ENCODE measurements at regions not wholly inside any gene's neighbourhood (a gene's known extent, or its start where the extent isn't known, plus 50 kb on each side); places are given as distances from the start of the nearest gene placed in this dataset.

- H3K27me3 ChIP-seq (replicated peaks in 2 of 5; ENCODE audit: control insufficient read depth in 4 of 5, insufficient read depth in 5 of 5, low read length in 4 of 5) = no peaks in the 10 kb centered on the region
- H3K4me1 ChIP-seq (ENCODE audit: control extremely low read depth in 1 of 4, control insufficient read depth in 4 of 4, insufficient read depth in 4 of 4, low read length in 3 of 4) = no peaks in the 10 kb centered on the region
- H3K4me3 ChIP-seq (ENCODE audit: control insufficient read depth in 1 of 7, extremely low read depth in 1 of 7, insufficient read depth in 4 of 7, low read depth in 2 of 7, low read length in 6 of 7) = no peak overlapping the region
- CTCF ChIA-PET = interaction anchor here (1.1 to 1.6 kb wide), 3 partner anchors 12 to 14 kb away, joined by 4 read pairs; no protein-coding TSS in a partner anchor
- no peaks in the 10 kb centered on the region for H3K36me3 ChIP-seq (ENCODE audit: control insufficient read depth in 4 of 4, insufficient read depth in 4 of 4, low read length in 3 of 4)
- POLR2A ChIA-PET = no interaction called here
- H3K9me3 ChIP-seq (ENCODE audit: control extremely low read depth in 1 of 5, control insufficient read depth in 4 of 5, insufficient read depth in 2 of 5, low read depth in 1 of 5, low read length in 4 of 5) = no peaks in the 10 kb centered on the region
- no peak overlapping the region for H3K27ac ChIP-seq (ENCODE audit: insufficient read depth in 1 of 2, low read depth in 1 of 2, low read length in 2 of 2, poor library complexity in 1 of 2, severe bottlenecking in 2 of 2)
- whole genome bisulfite sequencing (ENCODE audit: insufficient coverage) = 94% methylated on average over 11 of the region's 12 CpGs
- no peak for DNase-seq
Measured at GRCh38 chr3:182697345-182697919, 95.9 kb upstream of the ATP11B start.

DNA sequence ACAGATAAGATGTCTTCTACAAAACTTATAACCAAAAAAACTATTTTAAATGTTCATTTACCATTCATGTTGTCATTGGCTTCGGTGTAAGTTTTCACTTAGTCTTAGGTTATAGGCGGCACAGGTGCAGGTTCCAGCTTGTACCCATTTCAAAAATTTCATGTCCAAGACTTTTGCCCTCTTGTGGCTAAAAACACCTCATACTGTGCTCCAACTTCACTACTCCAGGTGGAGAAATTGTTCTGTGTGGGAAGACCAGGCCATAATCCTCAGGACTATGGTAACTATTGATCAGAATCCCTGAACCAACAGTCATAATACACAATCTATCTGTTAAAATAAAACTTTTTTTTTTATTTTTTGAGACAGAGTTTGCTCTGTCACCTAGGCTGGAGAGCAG lies 95.2 kb upstream of the ATP11B start:
- 92% methylated on average over 2 of the region's 2 CpGs for WGBS (ENCODE audit: insufficient coverage)
- no peak for DNase-seq
- no peaks in the 10 kb centered on the region for H3K9me3 ChIP-seq (ENCODE audit: control extremely low read depth in 1 of 5, control insufficient read depth in 4 of 5, insufficient read depth in 2 of 5, low read depth in 1 of 5, low read length in 4 of 5)
- no peak overlapping the region for H3K27ac ChIP-seq (ENCODE audit: insufficient read depth in 1 of 2, low read depth in 1 of 2, low read length in 2 of 2, poor library complexity in 1 of 2, severe bottlenecking in 2 of 2)
- no peaks in the 10 kb centered on the region for H3K4me1 ChIP-seq (ENCODE audit: control extremely low read depth in 1 of 4, control insufficient read depth in 4 of 4, insufficient read depth in 4 of 4, low read length in 3 of 4)
- no peaks in the 10 kb centered on the region for H3K36me3 ChIP-seq (ENCODE audit: control insufficient read depth in 4 of 4, insufficient read depth in 4 of 4, low read length in 3 of 4)
- ChIA-PET CTCF (interaction anchor here (1.5 kb wide), 1 partner anchor 13 kb away, joined by 8 read pairs; no protein-coding TSS in a partner anchor), POLR2A (no interaction called here)
- no peak overlapping the region for H3K4me3 ChIP-seq (ENCODE audit: control insufficient read depth in 1 of 7, extremely low read depth in 1 of 7, insufficient read depth in 4 of 7, low read depth in 2 of 7, low read length in 6 of 7)
- H3K27me3 ChIP-seq (replicated peaks in 2 of 5; ENCODE audit: control insufficient read depth in 4 of 5, insufficient read depth in 5 of 5, low read length in 4 of 5) = no peaks in the 10 kb centered on the region

DNA sequence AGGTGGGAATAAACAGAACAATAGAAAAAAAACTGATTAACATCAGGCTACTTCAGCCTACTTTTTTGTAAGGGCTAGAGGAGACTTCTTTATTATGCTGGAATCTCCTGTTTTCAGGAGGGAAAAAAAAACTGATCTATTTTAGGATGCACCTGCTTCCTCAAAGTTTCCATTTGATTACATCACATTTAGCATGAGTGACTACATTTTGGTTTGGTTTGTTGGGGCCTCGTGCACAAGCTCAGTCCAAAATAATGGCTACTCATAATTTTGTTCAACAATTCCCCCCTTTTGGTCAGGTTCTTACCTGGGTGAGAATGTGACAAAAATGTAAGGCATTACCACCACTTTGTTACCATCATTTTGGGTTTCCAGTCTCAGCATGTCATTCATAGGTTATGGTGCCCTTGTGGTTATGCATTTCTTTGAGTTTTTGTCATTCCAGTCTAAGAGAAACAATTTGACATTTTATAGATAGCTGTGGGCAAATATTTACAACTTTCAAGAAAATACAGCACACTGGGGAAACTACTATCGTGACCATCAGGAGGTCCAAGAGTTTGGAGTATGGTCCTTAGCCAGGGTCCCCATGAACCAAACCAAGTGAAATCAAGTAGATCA lies 93.6 kb upstream of the ATP11B start:
- Histone ChIP-seq H3K4me3 (ENCODE audit: control insufficient read depth in 1 of 7, extremely low read depth in 1 of 7, insufficient read depth in 4 of 7, low read depth in 2 of 7, low read length in 6 of 7) (no peak overlapping the region), H3K27me3 (replicated peaks in 2 of 5; ENCODE audit: control insufficient read depth in 4 of 5, insufficient read depth in 5 of 5, low read length in 4 of 5) (no peaks in the 10 kb centered on the region), H3K9me3 (ENCODE audit: control extremely low read depth in 1 of 5, control insufficient read depth in 4 of 5, insufficient read depth in 2 of 5, low read depth in 1 of 5, low read length in 4 of 5) (no peaks in the 10 kb centered on the region), H3K4me1 (ENCODE audit: control extremely low read depth in 1 of 4, control insufficient read depth in 4 of 4, insufficient read depth in 4 of 4, low read length in 3 of 4) (no peaks in the 10 kb centered on the region), H3K36me3 (ENCODE audit: control insufficient read depth in 4 of 4, insufficient read depth in 4 of 4, low read length in 3 of 4) (no peaks in the 10 kb centered on the region), H3K27ac (ENCODE audit: insufficient read depth in 1 of 2, low read depth in 1 of 2, low read length in 2 of 2, poor library complexity in 1 of 2, severe bottlenecking in 2 of 2) (no peak overlapping the region)
- CTCF ChIA-PET = interaction anchor here (1.2 to 1.5 kb wide), 2 partner anchors 11 to 14 kb away, joined by 4 to 8 read pairs; no protein-coding TSS in a partner anchor
- POLR2A ChIA-PET = no interaction called here
- DNase-seq = peak in 1 of 3 donors; percentile 32
- WGBS (ENCODE audit: insufficient coverage) = 80% methylated on average over 1 of the region's 2 CpGs

DNA sequence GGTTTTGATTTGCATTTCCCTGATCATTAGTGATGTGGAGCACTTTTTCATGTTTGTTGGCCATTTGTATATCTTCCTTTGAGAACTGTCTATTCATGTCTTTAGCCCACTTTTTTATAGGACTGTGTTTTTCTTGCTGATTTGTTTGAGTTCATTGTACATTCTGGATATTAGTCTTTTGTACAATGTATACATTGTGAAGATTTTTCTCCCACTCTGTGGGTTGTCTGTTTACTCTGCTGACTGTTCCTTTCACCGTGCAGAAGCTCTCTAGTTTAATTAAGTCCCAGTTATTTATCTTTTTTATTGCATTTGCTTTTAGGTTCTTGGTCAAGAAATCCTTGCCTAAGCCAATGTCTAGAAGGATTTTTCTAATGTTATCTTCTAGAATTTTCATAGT lies 91.1 kb upstream of the ATP11B start:
- no CpG with 5 or more reads among the region's 1 CpG for WGBS (ENCODE audit: insufficient coverage)
- no peak for DNase-seq
- H3K9me3 ChIP-seq (ENCODE audit: control extremely low read depth in 1 of 5, control insufficient read depth in 4 of 5, insufficient read depth in 2 of 5, low read depth in 1 of 5, low read length in 4 of 5) = no peaks in the 10 kb centered on the region
- no peaks in the 10 kb centered on the region for H3K36me3 ChIP-seq (ENCODE audit: control insufficient read depth in 4 of 4, insufficient read depth in 4 of 4, low read length in 3 of 4)
- no peak overlapping the region for H3K4me3 ChIP-seq (ENCODE audit: control insufficient read depth in 1 of 7, extremely low read depth in 1 of 7, insufficient read depth in 4 of 7, low read depth in 2 of 7, low read length in 6 of 7)
- no peaks in the 10 kb centered on the region for H3K27me3 ChIP-seq (replicated peaks in 2 of 5; ENCODE audit: control insufficient read depth in 4 of 5, insufficient read depth in 5 of 5, low read length in 4 of 5)
- POLR2A ChIA-PET = no interaction called here
- H3K27ac ChIP-seq (ENCODE audit: insufficient read depth in 1 of 2, low read depth in 1 of 2, low read length in 2 of 2, poor library complexity in 1 of 2, severe bottlenecking in 2 of 2) = no peak overlapping the region
- H3K4me1 ChIP-seq (ENCODE audit: control extremely low read depth in 1 of 4, control insufficient read depth in 4 of 4, insufficient read depth in 4 of 4, low read length in 3 of 4) = no peaks in the 10 kb centered on the region
- CTCF ChIA-PET = interaction anchor here (1.7 to 2.2 kb wide), 2 partner anchors 10 to 14 kb away, joined by 6 to 10 read pairs; no protein-coding TSS in a partner anchor

DNA sequence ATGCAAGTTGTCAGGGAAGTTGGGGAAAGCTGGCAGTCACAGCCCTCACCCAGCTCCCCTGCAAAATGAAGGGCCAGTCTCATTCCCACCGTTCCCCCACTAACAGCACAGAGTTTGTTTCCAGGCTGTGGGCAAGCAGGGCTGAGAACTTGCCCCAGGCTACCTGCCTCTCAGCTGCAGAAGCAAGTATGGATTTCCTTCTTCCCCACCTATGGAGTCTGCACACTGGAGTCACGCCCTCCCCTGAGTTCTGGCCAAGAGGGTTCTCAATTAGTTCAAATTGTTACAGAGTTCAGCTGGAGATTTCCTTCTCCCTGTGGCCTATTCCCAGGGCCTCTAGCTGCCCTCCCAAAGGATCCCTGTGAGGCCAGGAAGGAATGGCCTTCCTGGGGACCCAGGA lies 90.1 kb upstream of the ATP11B start:
- DNase-seq = no peak
- H3K9me3 ChIP-seq (ENCODE audit: control extremely low read depth in 1 of 5, control insufficient read depth in 4 of 5, insufficient read depth in 2 of 5, low read depth in 1 of 5, low read length in 4 of 5) = no peaks in the 10 kb centered on the region
- no peaks in the 10 kb centered on the region for H3K4me1 ChIP-seq (ENCODE audit: control extremely low read depth in 1 of 4, control insufficient read depth in 4 of 4, insufficient read depth in 4 of 4, low read length in 3 of 4)
- CTCF ChIA-PET = interaction anchor here (1.7 to 2.2 kb wide), 2 partner anchors 9 to 13 kb away, joined by 6 to 10 read pairs; no protein-coding TSS in a partner anchor
- no peaks in the 10 kb centered on the region for H3K27me3 ChIP-seq (replicated peaks in 2 of 5; ENCODE audit: control insufficient read depth in 4 of 5, insufficient read depth in 5 of 5, low read length in 4 of 5)
- POLR2A ChIA-PET = no interaction called here
- H3K4me3 ChIP-seq (ENCODE audit: control insufficient read depth in 1 of 7, extremely low read depth in 1 of 7, insufficient read depth in 4 of 7, low read depth in 2 of 7, low read length in 6 of 7) = no peak overlapping the region
- whole genome bisulfite sequencing (ENCODE audit: insufficient coverage) = 83% methylated on average over 1 of the region's 2 CpGs
- H3K27ac ChIP-seq (ENCODE audit: insufficient read depth in 1 of 2, low read depth in 1 of 2, low read length in 2 of 2, poor library complexity in 1 of 2, severe bottlenecking in 2 of 2) = no peak overlapping the region
- no peaks in the 10 kb centered on the region for H3K36me3 ChIP-seq (ENCODE audit: control insufficient read depth in 4 of 4, insufficient read depth in 4 of 4, low read length in 3 of 4)

DNA sequence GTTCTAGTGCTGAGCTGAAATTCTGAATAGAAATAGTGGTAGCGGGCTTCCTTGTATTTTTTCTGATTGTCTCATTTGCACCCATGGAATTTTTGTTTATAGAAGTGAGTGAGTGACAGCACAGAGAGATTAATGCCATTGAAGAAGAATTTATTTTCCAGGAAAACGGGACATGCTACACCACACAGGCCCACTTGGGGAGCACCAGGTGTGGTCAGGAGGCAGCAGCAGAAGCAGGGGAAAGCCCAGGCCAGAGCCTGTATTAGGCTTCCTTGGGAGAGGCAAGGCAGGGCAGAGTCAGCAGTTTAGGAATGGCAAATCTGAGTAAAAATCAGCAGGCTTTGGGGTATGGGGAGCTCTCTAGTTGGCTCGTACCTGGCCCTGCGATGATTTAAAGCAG lies 88.4 kb upstream of the ATP11B start:
- ChIA-PET POLR2A (no interaction called here), CTCF (interaction anchor here (1.2 kb wide), 1 partner anchor 9 kb away, joined by 3 read pairs; no protein-coding TSS in a partner anchor)
- H3K9me3 ChIP-seq (ENCODE audit: control extremely low read depth in 1 of 5, control insufficient read depth in 4 of 5, insufficient read depth in 2 of 5, low read depth in 1 of 5, low read length in 4 of 5) = no peaks in the 10 kb centered on the region
- no peaks in the 10 kb centered on the region for H3K4me1 ChIP-seq (ENCODE audit: control extremely low read depth in 1 of 4, control insufficient read depth in 4 of 4, insufficient read depth in 4 of 4, low read length in 3 of 4)
- no peaks in the 10 kb centered on the region for H3K27me3 ChIP-seq (replicated peaks in 2 of 5; ENCODE audit: control insufficient read depth in 4 of 5, insufficient read depth in 5 of 5, low read length in 4 of 5)
- DNase-seq = no peak
- no peak overlapping the region for H3K4me3 ChIP-seq (ENCODE audit: control insufficient read depth in 1 of 7, extremely low read depth in 1 of 7, insufficient read depth in 4 of 7, low read depth in 2 of 7, low read length in 6 of 7)
- H3K27ac ChIP-seq (ENCODE audit: insufficient read depth in 1 of 2, low read depth in 1 of 2, low read length in 2 of 2, poor library complexity in 1 of 2, severe bottlenecking in 2 of 2) = no peak overlapping the region
- H3K36me3 ChIP-seq (ENCODE audit: control insufficient read depth in 4 of 4, insufficient read depth in 4 of 4, low read length in 3 of 4) = no peaks in the 10 kb centered on the region
- 64% methylated on average over 3 of the region's 4 CpGs for WGBS (ENCODE audit: insufficient coverage)

DNA sequence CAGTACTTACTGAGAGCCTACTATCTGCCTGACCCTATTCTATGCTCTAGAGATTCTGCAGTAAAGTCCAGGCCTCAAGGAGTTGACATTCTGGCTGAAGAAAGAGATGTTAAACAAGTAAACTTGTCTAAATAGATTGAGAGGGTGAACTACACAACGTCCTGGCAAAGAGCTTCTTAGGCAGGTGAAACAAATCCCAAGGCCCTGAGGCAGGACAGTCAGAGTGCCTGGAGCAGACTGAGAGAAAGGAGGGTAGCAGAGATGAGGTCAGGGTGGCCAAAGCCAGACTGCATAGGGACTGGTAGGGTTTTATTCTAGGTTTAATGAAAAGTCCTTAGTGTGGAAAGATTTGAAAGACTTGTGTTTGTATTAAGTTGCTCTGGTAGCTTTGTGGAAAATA lies 84.5 kb upstream of the ATP11B start:
- Histone ChIP-seq H3K27ac (ENCODE audit: insufficient read depth in 1 of 2, low read depth in 1 of 2, low read length in 2 of 2, poor library complexity in 1 of 2, severe bottlenecking in 2 of 2) (no peak overlapping the region), H3K4me3 (ENCODE audit: control insufficient read depth in 1 of 7, extremely low read depth in 1 of 7, insufficient read depth in 4 of 7, low read depth in 2 of 7, low read length in 6 of 7) (no peak overlapping the region), H3K27me3 (replicated peaks in 2 of 5; ENCODE audit: control insufficient read depth in 4 of 5, insufficient read depth in 5 of 5, low read length in 4 of 5) (no peaks in the 10 kb centered on the region), H3K36me3 (ENCODE audit: control insufficient read depth in 4 of 4, insufficient read depth in 4 of 4, low read length in 3 of 4) (no peaks in the 10 kb centered on the region), H3K4me1 (ENCODE audit: control extremely low read depth in 1 of 4, control insufficient read depth in 4 of 4, insufficient read depth in 4 of 4, low read length in 3 of 4) (peaks cover 0 to 2% (median 0%) of the 10 kb centered on the region in 4 experiments), H3K9me3 (ENCODE audit: control extremely low read depth in 1 of 5, control insufficient read depth in 4 of 5, insufficient read depth in 2 of 5, low read depth in 1 of 5, low read length in 4 of 5) (no peaks in the 10 kb centered on the region)
- DNase-seq = no peak
- CTCF ChIA-PET = interaction anchor here (0.8 to 0.9 kb wide), 3 partner anchors 12 to 51 kb away, joined by 3 to 4 read pairs (median 3); no protein-coding TSS in a partner anchor
- 95% methylated on average over 1 of the region's 1 CpG for WGBS (ENCODE audit: insufficient coverage)
- POLR2A ChIA-PET = no interaction called here

Data from common myeloid progenitor, CD34-positive (primary cell).